LNCAP (cell line): ENCODE measurements at regions not wholly inside any gene's neighbourhood (a gene's known extent, or its start where the extent isn't known, plus 50 kb on each side); places are given as distances from the start of the nearest gene placed in this dataset.

Source experiments
- CTCF ChIP-seq: fragments of 450-650 bp; IDR thresholded peaks from 2 replicates; pipeline ENCODE4 v1.5.1; 2017; ENCODE audit warnings: mild to moderate bottlenecking

- no peak for TF ChIP-seq CTCF
Measured at GRCh38 chr15:53434174-53434678, 325.2 kb downstream of the WDR72 start.

GRCh38 chr15:53416219-53416940, 343.1 kb downstream of the WDR72 start:
- TF ChIP-seq CTCF = no peak

DNA sequence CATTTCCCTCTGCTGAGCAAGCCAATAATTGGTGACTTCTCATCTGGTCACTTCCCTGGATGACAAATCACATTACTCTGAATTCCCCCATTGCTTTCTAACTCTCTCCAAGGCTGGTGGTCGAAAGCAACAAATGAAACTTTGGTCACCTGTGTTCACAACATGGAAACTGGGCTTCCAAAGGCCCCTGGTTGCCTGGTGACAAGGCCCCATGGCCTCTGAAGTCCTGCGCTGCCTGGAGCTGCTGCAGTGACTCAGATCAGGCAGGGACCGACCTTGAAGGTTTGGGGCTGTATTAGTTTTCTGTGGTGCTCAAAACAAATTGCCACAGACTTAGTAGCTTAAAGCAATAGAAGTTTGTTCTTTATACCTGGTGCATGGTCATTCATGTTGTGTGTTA, 345.3 kb downstream of the WDR72 start:
- no peak for TF ChIP-seq CTCF

- TF ChIP-seq CTCF = no peak
Measured at GRCh38 chr15:53412542-53412941, 346.9 kb downstream of the WDR72 start.

DNA sequence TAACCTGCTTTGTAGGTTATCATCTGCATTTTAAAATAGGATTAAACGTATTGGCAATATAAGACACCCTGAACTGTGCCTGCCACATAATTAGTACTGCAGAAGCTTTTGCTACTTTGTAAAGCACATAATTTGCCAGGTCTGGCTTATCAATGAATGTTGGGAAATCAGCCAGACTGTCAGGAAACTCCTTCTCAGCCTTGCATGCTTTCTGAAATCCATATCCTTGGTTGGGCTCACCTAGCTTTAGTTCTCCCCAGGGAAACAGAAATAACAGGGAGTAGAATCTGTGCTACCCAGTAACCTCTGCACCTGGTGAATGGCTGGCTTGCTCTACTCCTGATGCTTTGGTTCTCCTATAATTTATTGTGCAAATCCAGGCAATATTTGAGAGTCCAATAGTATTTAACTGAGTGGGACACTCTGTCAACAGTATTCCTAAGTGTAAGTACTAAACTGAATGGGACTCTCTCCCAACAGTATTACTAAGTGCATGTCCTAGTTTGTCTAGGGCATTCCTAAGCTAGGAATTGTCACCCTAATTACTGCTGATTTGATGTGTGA, 354.5 kb downstream of the WDR72 start:
- no peak for TF ChIP-seq CTCF

DNA sequence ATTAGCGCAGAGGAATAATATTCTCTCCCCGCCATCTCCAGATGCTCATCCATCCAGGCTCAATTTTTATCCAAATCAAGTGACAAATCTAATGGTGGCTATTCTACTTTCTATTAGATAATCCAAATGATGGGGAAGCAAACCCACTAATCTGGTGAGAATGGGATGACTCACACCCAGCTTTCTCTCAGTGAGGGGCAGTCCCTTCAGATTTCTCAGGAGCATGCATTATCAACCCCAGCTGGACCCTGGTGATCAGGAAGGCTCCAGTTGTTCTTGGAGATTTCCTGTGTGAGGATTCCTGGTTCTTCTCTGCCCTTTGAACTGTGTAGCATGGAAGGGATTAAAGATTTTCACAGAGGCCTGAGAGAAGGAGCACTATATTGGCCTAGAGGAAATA, 358.0 kb downstream of the WDR72 start:
- no peak for TF ChIP-seq CTCF

GRCh38 chr15:53400986-53401385, 358.5 kb downstream of the WDR72 start:
- no peak for TF ChIP-seq CTCF
